HG03558 (cell line): ENCODE measurements at regions not wholly inside any gene's neighbourhood (a gene's known extent, or its start where the extent isn't known, plus 50 kb on each side); places are given as distances from the start of the nearest gene placed in this dataset.

ENCODE experiments used
- ATAC-seq: cut with Tn5 transposase; IDR thresholded peaks from one replicate; pipeline ENCODE4 v1.9.1; 2021; ENCODE audit warnings: moderate number of reproducible peaks; ENCODE audit not compliant: unreplicated experiment; ENCODE audit errors: extremely low read depth

GRCh38 chr4:152165146-152165545, 370.7 kb downstream of the FBXW7 start:
- no peak for ATAC-seq

- no peak for ATAC-seq
Measured at GRCh38 chr4:152164561-152164960, 371.3 kb downstream of the FBXW7 start.

- no peak for ATAC-seq
Measured at GRCh38 chr4:152162331-152162697, 373.6 kb downstream of the FBXW7 start.

- ATAC-seq: no peak
Measured at GRCh38 chr4:152161676-152162330, 374.1 kb downstream of the FBXW7 start.

- ATAC-seq: no peak
Measured at GRCh38 chr4:152160225-152160800, 375.6 kb downstream of the FBXW7 start.

GRCh38 chr4:152159773-152160172, 376.1 kb downstream of the FBXW7 start:
- no peak for ATAC-seq

GRCh38 chr4:152158225-152158624, 377.7 kb downstream of the FBXW7 start:
- ATAC-seq: no peak

GRCh38 chr4:152157629-152158028, 378.3 kb downstream of the FBXW7 start:
- ATAC-seq: no peak

GRCh38 chr4:152156442-152156841, 379.4 kb downstream of the FBXW7 start:
- ATAC-seq: no peak

GRCh38 chr4:152155070-152155469, 380.8 kb downstream of the FBXW7 start:
- no peak for ATAC-seq

- no peak for ATAC-seq
Measured at GRCh38 chr4:152154433-152154832, 381.5 kb downstream of the FBXW7 start.

GRCh38 chr4:152153476-152154270, 382.2 kb downstream of the FBXW7 start:
- no peak for ATAC-seq

GRCh38 chr4:152150214-152150613, 385.7 kb downstream of the FBXW7 start:
- ATAC-seq: no peak

- ATAC-seq: no peak
Measured at GRCh38 chr4:152149745-152150144, 386.1 kb downstream of the FBXW7 start.

GRCh38 chr4:152148057-152148456, 387.2 kb upstream of the GATB start:
- ATAC-seq: no peak

GRCh38 chr4:152146244-152146643, 385.4 kb upstream of the GATB start:
- ATAC-seq: no peak

GRCh38 chr4:152143806-152144205, 383.0 kb upstream of the GATB start:
- ATAC-seq: no peak

- ATAC-seq: no peak
Measured at GRCh38 chr4:152138451-152138850, 377.6 kb upstream of the GATB start.

GRCh38 chr4:152132776-152133175, 372.0 kb upstream of the GATB start:
- no peak for ATAC-seq

- no peak for ATAC-seq
Measured at GRCh38 chr4:152128356-152128755, 367.5 kb upstream of the GATB start.

GRCh38 chr4:152126238-152126637, 365.4 kb upstream of the GATB start:
- ATAC-seq: no peak
